G401 (cell line): ENCODE measurements at regions not wholly inside any gene's neighbourhood (a gene's known extent, or its start where the extent isn't known, plus 50 kb on each side); places are given as distances from the start of the nearest gene placed in this dataset.

ENCODE experiments used
- DNase-seq: peaks from one replicate; pipeline ENCODE4 v3.0.0-alpha.2; 2015; ENCODE audit warnings: low spot score
- in situ Hi-C: cut with HindIII; loops from 2 replicates; pipeline ENCODE4 v1.10.0; 2016; ENCODE audit warnings: low sequenced_read_pairs, mixed read lengths

DNA sequence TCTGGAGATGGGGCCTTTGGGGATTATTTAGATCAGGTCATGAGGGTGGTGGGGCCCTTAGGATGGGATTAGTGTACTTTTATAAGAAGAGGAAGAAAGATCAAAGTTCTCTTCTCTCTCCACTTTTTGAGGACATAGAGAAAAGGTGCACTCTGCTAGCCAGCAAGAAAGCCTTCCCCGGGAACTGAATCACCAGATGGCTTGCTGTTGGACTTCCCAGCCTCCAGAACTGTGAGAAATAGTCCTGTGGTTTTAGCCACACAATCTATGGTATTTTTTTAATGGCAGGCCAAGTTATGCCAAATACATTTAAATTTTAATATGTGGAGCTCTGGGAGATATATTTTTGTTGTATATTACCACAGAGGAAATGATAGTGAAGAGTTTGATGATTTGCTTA is 385.8 kb downstream of the KLF12 start:
- no peak for DNase-seq
- in situ Hi-C loops, result no loop called here

DNA sequence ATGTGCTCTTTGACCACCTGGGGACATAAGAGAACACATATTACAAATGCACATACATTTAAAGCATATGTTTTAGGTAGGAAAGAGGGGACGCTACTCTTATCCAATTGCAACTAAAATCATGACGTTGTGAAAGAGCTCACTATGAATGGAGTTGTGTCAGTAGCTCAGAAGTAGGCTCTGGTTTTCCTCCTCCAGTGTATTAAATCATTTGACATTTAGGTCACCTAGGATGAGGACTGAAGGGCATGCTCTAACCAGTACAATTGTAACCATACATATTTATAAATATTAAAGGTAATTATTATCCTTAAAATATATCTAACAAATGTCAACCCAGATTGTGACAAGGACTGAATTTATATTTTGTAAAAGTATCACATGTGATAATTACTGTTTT is 389.0 kb downstream of the KLF12 start:
- DNase-seq, result no peak
- in situ Hi-C loops, result no loop called here

DNA sequence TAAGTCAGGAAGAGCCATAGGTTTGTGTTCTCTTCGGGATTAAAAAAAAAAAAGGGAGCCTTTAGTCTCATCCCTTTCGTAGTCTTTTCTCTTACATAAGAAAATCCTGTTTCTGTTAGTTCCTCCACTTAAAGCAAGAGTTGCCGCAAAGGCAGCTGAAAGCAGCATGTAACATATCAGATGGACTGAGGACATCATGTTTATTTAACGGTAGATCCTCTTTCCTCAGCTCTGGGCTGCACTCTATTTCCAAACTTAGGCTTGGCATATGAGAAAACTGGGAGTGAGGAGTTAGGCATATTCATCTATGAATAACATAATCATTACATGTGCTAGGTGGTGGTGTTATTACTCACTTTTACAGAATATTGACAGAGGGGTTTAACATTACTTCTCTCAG is 391.2 kb downstream of the KLF12 start:
- no peak for DNase-seq
- in situ Hi-C loops, result no loop called here

GRCh38 chr13:73741742-73742141 is 392.5 kb downstream of the KLF12 start:
- in situ Hi-C loops, result no loop called here
- DNase-seq, result no peak

DNA sequence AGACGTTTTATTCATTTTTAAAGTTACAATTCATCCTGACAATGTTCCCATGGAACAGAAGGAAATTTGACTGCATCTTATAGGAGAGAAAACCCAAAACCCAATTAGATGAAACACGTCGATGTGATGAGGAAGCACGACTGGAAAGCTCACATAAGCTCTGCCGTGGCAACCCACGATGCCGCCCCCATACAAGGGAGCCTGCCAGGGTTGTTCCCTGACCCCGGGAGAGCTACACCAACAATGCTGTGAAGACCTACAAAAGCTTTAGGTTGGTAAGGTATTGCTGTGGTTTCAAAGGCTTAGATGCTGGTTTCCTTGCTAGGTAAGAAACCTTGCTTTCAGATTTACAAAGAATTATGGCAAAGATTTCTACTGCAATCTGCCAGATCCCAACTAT is 393.1 kb downstream of the KLF12 start:
- DNase-seq, result no peak
- in situ Hi-C loops, result no loop called here

DNA sequence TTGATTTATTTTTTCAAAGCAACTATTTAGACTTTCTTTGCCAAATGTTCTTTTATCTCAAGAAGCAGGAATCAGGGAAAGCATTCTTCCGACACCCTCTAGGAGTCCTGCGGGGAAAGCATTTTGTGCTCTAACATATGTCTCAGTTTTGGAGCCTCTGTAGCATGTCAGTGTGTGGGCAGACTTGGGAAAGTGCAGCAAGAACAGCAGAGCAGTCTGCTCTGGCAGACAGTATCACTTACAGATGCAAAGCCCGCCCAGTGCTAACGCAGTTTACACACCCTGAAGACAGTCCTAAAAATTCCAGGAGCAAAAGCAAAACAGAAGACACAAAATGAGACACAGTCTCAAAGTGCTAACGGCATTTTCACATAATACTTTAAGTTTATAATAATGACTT is 393.5 kb downstream of the KLF12 start:
- in situ Hi-C loops, result no loop called here
- peak; percentile 32 for DNase-seq

- DNase-seq, result no peak
- in situ Hi-C loops, result no loop called here
These were observed 394.8 kb downstream of the KLF12 start for GRCh38 chr13:73739394-73739793.

DNA sequence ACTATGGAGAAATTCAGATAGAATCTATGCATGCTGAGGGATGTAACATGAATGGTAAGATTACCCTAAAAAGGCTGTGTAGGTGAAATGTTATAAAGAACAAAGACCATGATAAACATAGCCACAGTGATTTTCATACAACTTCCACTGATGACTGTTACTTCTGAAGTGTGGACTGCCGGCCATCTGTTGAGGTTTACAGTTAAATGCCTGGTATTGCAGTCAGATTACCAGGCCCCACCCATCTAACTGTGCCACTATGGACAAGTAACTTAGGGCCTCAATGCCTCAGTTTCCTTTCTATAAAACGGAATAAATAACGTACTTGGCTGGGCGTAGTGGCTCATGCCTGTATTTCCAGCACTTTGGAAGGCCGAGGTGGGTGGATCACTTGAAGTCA is 395.6 kb downstream of the KLF12 start:
- in situ Hi-C loops, result no loop called here
- DNase-seq, result no peak

- in situ Hi-C loops, result no loop called here
- no peak for DNase-seq
These were observed 397.0 kb downstream of the KLF12 start for GRCh38 chr13:73737214-73737613.

DNA sequence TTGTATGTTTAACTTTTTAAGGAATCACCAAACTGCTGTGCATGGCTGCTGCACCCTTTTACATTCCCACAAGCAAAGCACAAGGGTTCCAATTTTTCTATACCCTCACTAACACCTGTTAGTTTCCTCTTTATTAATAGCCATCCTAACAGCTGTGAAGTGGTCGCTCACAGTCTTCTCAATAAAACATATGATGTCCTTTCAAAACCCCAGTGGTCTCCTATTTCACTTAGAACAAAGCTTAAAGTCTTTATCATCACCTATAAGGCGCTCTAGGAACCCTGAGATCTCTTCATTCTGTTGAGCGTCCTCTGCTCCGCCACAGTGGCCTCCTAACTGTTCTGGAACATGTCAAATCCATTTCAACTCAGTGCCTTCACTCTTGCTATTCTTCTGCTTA is 400.5 kb downstream of the KLF12 start:
- in situ Hi-C loops, result no loop called here
- no peak for DNase-seq

DNA sequence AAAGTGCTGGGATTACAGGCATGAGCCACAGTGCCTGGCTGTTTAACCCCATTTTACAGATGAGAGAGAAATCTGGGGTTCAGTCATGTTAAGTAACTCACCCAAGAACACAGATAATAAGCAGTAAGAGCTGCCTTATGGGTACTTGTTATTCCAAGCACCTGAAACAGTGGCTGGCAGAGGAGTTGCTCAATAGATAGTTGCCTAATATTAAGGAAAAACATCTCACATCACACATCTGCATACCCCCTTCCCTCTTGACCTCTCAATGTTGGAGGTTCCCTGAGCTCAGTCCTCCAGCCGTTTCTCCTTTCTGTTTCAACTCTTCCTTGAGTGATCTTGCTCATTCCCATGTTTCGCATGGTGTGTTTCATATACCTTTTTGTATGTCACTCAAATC is 401.9 kb downstream of the KLF12 start:
- in situ Hi-C loops, result no loop called here
- no peak for DNase-seq

- no peak for DNase-seq
- in situ Hi-C loops, result no loop called here
These were observed 402.6 kb downstream of the KLF12 start for GRCh38 chr13:73731564-73731963.

DNA sequence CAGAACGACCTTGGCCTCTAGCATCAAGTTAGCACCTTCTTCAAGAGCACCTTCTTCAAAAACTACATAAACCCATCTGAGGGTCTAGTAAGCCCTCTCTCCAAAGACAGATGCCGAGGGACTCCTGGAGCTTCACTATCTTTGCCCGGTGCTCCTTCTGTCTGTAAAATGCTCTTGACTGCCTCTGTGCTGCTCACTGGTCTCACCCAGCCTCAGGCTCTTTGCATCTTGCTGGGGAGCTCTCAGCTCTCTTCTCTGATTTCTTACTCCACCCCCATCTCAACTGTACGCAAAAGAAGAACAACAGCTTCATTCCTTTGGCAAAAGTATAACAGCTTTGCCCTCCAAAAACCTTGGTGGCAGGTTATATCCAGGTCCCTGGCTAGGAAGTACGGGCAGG is 404.2 kb downstream of the KLF12 start:
- in situ Hi-C loops, result no loop called here

GRCh38 chr13:73729046-73729445 is 405.2 kb downstream of the KLF12 start:
- in situ Hi-C loops, result no loop called here
- no peak for DNase-seq

More for the DNA sequence above, 404.2 kb downstream of the KLF12 start:
- no peak for DNase-seq

GRCh38 chr13:73722120-73722519 is 412.1 kb downstream of the KLF12 start:
- in situ Hi-C loops, result no loop called here
- DNase-seq, result peak; percentile 22

DNA sequence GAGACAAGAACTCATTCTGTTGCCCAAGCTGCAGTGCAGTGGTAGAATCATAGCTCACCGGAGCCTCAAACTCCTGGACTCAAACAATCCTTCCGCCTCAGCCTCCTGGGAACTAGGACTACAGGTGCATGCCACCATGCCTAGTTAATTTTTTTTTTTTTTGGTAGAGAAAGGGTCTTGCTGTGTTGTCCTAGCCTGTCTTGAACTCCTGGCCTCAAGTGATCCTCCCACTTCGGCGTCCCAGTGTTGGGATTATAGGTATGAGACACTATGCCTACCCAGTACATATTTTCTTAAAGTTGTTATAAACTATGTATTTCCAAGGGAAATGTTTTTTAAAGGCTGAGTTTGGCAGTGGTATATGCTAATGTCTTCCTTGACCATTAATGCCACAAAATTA is 412.6 kb downstream of the KLF12 start:
- in situ Hi-C loops, result no loop called here
- no peak for DNase-seq

DNA sequence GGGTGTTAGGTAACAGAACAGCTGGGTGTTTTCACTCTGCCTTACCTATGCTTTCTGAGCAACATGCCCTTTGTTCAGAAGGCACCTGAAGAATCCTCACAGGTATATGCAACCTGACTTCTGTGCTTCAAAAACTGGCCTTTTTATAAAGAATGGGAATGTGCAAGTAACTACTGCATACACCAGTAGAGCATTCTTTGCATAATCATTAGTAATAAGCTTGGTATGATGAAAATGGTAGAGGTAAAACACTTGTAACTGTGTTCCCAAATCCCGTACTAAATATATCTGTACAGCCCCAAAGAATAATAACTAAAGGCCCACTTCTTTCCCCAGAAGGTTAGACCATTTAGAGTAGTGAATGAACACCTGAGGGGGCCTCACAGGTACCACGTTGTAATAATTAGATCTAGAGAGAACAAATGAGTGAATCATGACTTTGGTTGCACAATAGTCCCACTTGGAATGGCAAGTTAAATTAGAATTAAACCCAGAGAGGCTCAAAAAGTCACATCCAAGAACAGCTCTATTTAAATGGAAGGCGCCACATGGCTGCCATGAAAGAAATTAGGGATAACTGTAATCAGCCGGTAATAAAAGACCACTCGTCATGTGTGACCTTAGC is 413.9 kb downstream of the KLF12 start:
- no peak for DNase-seq
- in situ Hi-C loops, result no loop called here

GRCh38 chr13:73718246-73718645 is 416.0 kb downstream of the KLF12 start:
- in situ Hi-C loops, result no loop called here

GRCh38 chr13:73717632-73718031 is 416.6 kb downstream of the KLF12 start:
- DNase-seq, result no peak
- in situ Hi-C loops, result no loop called here

More at GRCh38 chr13:73718246-73718645, 416.0 kb downstream of the KLF12 start:
- DNase-seq, result no peak

DNA sequence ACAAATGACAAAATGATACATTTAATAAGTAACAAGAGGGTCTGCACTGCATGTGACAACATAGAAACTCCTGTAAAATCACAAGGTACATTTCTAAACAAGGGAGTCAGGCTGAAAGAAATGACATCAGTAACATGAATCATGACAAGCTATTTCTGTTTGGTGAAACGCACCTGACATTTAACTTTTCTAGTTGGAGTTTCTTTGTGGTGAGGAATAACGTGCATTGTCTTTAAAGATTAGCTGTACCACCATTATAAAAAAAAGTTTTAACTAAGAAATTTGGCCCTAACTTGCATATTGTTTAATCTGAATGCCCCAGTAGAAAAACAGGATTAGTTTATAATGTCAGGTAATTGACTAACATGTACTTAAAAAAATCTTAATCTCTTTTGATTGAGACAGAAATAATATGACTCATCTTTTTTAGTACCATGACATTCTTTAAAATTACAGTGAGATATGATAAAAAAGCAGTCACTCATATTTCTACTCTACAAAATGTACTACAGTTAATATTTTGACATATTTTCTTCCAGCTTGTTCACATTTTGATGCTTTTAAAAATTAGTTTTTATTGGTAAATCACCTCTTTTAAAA is 418.2 kb downstream of the KLF12 start:
- DNase-seq, result no peak
- in situ Hi-C loops, result no loop called here

DNA sequence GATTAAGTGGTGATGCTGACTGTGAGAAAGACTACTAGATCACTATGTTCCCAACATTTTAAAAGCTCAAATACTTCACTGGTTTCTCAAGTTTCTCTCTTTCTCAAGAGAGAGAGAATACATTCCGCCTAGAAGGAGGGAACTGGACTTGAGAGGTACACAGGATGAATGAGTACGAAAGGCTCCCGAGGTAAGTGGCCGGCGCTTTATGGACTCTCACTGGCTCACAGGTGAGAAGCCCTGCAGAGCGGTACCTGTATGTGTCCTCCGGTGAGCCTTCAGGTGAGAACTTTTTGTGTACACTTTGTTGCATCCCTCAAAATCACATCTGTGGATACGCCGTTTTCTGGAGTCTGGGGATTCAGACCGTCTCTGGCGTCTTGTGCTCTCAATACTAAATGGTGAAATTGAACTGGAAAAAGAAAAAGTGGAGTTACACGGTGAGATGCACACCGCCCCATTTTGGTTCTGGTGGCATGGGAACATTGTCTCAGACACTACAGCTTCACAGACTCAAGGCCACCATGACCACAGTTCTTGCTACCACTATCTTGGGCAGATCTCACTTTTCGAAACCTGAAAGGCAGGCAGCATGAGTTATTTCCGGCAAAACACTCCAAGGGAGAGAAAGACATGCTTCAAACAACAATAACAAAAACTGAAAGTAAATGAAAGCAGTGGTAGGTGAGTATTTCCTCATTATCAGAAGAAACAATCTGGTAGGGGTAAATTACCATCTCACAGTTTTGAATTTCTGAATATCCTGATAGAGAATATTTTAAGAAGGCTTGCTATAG is 418.9 kb downstream of the KLF12 start:
- in situ Hi-C loops, result no loop called here
- DNase-seq, result no peak
